GM19467 (cell line): ENCODE measurements at regions not wholly inside any gene's neighbourhood (a gene's known extent, or its start where the extent isn't known, plus 50 kb on each side); places are given as distances from the start of the nearest gene placed in this dataset.

Experiments
- ATAC-seq: cut with Tn5 transposase; IDR thresholded peaks from one replicate; pipeline ENCODE4 v1.9.1; 2021; ENCODE audit warnings: mild to moderate bottlenecking, moderate library complexity; ENCODE audit not compliant: unreplicated experiment

- ATAC-seq = no peak
Observed at GRCh38 chr10:4013651-4014121, 228.7 kb upstream of the KLF6 start.

- no peak for ATAC-seq
Observed at GRCh38 chr10:4012848-4013247, 227.8 kb upstream of the KLF6 start.

- no peak for ATAC-seq
Observed at GRCh38 chr10:4011136-4011812, 226.3 kb upstream of the KLF6 start.

DNA sequence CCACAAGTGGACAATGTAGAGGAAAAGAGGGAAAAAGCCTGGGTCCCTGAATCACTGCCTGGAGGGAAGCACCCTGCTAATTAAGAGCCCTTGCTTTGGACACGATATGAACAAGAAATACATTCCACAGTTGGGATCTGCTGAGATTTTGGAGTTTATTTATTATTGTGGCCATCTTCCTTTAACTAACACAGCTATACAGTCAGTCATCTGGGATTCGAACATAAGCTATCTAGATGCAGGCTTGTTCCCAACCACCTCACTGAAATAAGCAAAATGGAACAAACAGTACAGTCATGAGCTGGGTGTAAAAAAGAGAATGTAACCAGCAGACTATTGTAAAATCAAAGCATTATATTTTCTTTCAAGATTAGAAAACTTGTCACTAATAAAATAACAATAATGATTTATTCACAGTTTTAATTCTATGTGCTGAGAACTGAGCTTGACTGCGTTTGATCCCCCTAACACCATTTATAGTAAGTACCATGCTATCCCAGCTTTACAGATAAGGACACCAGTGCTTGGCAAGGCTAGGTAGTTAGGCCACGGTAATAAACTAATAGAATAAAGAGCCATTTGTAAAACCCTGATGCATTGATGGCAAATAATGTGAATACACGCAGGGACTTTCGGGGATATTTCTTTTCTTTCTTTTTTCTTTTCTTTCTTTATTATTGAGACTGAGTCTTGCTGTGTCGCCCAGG lies 223.8 kb upstream of the KLF6 start:
- no peak for ATAC-seq

DNA sequence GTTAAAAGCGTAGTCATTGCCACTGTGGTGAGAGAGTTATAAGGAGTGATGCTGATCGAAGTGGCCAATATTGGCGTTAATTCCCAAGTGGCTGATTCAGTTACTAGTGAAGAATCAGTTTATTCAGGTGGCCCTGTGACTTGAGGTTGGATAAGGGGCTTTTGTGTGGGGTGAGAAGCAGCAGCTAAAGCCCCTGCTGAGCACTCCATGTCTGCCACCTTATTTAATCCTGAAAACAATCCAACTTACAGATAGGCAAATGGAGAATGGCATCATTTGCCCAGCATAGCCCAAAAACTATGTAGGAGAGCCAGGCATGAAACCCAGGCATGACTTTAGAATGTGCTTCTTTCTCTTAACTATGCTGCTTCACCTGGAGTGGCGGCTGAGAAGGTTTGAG lies 222.8 kb upstream of the KLF6 start:
- ATAC-seq = no peak

- ATAC-seq = no peak
Observed at GRCh38 chr10:4006858-4007257, 221.8 kb upstream of the KLF6 start.

GRCh38 chr10:4006051-4006450 lies 221.0 kb upstream of the KLF6 start:
- ATAC-seq = no peak

GRCh38 chr10:4004990-4005389 lies 220.0 kb upstream of the KLF6 start:
- no peak for ATAC-seq

GRCh38 chr10:4004144-4004543 lies 219.1 kb upstream of the KLF6 start:
- no peak for ATAC-seq

DNA sequence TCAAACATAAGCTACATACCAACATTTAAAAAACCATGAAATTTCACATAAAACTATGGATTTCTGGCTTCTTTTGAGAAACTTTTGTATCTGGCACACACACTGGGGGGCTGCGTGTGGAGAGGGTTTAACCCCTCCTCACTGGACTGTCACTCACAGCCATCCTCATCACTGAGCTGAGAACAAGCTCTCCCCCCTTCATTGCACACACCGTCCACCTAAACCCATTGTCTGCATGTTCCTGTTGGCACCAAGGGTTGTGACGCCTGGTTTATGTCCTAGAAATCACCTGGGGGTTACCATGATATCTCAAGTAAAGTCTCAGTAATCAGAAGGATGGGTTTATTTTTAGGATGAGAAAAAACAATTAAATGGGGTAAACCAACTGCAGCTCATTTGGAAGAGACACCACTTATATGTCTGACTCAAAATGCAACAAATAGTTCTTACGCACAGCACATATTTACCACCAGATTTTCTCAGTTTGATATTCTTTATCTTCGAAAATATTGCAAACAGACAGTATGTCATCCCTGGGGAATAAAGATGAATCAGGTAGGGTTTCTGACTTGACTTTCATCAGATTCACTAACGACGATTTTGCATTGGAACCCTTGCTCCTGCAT lies 218.5 kb upstream of the KLF6 start:
- no peak for ATAC-seq

GRCh38 chr10:4001811-4002210 lies 216.8 kb upstream of the KLF6 start:
- no peak for ATAC-seq

DNA sequence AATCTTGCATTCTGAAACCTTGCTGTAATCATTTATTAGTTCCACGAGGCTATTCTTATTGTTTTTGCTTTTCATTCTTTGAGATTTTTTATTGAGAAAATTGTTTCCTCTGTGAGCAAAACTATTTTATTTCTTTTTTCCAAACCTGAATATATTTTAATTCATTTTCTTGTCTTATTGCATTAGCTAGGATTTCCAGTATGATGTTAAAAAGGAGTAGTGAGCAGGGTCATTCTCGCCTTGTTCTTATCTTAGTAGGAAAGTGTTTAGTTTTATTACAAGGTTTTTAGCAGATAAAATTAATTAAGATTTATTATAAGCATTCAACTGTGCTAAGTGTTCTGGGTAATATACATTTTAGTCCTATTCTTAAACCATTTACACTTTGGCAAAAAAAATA lies 214.6 kb upstream of the KLF6 start:
- no peak for ATAC-seq

DNA sequence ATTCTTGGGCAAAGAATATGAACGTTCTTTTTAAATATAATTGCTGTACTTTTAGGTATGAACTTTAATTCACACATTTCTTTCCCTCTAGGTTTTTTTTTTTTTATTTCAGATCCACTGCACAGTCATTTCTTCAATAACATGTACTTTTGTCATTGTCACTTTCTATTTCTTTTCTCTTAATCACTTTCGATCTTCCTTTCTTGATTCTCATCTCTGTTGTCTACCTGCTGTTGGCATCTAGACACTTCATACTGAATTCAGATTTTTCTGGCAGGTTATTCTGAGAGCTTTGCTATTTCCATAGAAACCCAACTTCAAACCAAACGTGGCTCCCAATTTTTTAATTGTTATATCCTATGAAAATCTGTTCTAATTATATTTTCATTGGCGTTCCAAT lies 211.7 kb upstream of the KLF6 start:
- no peak for ATAC-seq

- ATAC-seq = no peak
Observed at GRCh38 chr10:3995302-3996210, 210.5 kb upstream of the KLF6 start.

- ATAC-seq = no peak
Observed at GRCh38 chr10:3992382-3993178, 207.6 kb upstream of the KLF6 start.

- no peak for ATAC-seq
Observed at GRCh38 chr10:3990307-3990706, 205.3 kb upstream of the KLF6 start.

DNA sequence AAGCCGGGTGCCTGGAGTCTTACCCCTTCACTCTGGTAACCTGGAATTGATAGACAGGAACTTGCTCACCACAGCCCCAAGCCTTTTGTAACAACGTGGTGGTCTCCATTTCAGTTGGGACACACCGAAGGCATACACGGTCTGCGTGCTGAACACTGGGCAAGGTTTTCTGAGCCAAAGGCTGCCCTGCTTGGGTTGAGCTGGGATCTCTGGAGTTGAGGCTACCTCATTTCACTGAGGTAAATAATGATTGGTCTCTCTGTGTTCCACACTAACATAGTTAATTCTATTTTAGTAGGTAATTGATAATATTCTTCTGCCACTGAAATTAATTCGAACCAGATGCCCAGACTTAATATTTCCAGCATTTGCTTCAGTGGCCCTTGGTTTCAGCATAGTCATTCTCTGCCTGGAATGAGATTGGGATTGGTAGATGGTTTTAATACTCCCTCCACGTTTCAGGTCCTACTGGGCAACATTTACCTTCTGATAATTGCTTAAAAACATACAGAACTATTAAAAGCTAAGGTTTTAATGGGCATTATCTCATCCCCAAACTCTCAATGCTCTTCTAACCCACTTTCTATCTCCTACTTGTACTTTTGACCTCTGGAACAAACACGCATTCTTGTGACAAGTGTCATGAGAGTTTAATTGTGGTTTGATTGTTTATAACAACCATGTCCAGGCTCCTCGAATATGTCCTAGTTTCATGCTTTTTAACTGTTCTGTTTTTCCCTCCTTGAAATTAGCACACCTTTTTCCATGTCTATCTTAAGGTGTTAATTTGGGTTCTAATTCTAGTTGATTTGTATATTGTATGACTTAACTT lies 202.3 kb upstream of the KLF6 start:
- ATAC-seq = no peak

DNA sequence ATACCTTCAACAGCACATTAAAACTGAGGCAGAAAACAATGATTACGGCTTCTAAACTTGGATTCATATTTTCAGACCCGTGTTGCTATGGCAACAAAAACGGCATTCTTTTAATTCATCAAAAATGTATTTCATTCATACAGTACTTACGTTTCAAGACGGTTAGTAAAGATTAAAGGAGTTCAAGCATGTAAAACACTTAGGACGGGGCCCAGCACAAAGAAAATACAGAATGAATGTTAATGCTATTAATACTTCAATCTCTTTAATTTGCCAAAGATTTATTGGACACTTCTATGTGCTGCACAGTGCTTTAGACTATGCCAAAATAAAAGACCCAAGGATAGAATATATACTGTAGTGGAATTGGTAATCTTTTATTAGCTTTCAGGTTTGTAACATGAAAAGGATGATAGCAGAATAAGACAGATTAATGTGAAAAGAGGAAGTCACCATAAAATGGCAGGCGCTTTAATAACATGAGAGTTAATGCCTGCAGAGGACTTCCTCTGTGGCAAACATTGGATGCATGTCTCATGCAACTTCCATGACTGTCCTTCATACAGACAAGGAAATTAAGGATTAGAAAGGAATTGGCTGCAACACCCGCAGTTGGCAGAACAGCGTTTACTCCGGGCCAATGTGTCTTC lies 201.6 kb upstream of the KLF6 start:
- ATAC-seq = no peak
